GM19025 (cell line): ENCODE measurements at regions not wholly inside any gene's neighbourhood (a gene's known extent, or its start where the extent isn't known, plus 50 kb on each side); places are given as distances from the start of the nearest gene placed in this dataset.
A peak's percentile ranks its signal among the peaks of the same experiment; 100 is the strongest.

ENCODE experiments used
- ATAC-seq: cut with Tn5 transposase; IDR thresholded peaks from one replicate; pipeline ENCODE4 v1.9.1; 2021; ENCODE audit warnings: mild to moderate bottlenecking, low read depth, moderate library complexity; ENCODE audit not compliant: unreplicated experiment

GRCh38 chrY:7273587-7274203 is 362.1 kb upstream of the AMELY start:
- ATAC-seq, result peak; percentile 74

GRCh38 chrY:7272556-7273195 is 361.1 kb upstream of the AMELY start:
- ATAC-seq, result no peak

GRCh38 chrY:7263773-7264172 is 352.2 kb upstream of the AMELY start:
- no peak for ATAC-seq

- no peak for ATAC-seq
Measured at GRCh38 chrY:7262531-7262930, 351.0 kb upstream of the AMELY start.

- no peak for ATAC-seq
Measured at GRCh38 chrY:7261254-7261653, 349.7 kb upstream of the AMELY start.

- no peak for ATAC-seq
Measured at GRCh38 chrY:7240101-7240500, 328.5 kb upstream of the AMELY start.

- ATAC-seq, result no peak
Measured at GRCh38 chrY:7211971-7212370, 300.4 kb upstream of the AMELY start.

GRCh38 chrY:7204456-7204855 is 292.9 kb upstream of the AMELY start:
- no peak for ATAC-seq

GRCh38 chrY:7182591-7182990 is 271.0 kb upstream of the AMELY start:
- no peak for ATAC-seq

GRCh38 chrY:7177631-7178030 is 266.1 kb upstream of the AMELY start:
- ATAC-seq, result no peak

GRCh38 chrY:7169475-7169874 is 257.9 kb upstream of the AMELY start:
- no peak for ATAC-seq

GRCh38 chrY:7141477-7141876 is 229.9 kb upstream of the AMELY start:
- no peak for ATAC-seq
